ENCODE measurements at regions not wholly inside any gene's neighbourhood (a gene's known extent, or its start where the extent isn't known, plus 50 kb on each side); places are given as distances from the start of the nearest gene placed in this dataset.
"Not testable (repeated sequence)": the region's sequence is repeated elsewhere in the genome, so short reads cannot be mapped to it uniquely, and the experiment has no call there.

DNA sequence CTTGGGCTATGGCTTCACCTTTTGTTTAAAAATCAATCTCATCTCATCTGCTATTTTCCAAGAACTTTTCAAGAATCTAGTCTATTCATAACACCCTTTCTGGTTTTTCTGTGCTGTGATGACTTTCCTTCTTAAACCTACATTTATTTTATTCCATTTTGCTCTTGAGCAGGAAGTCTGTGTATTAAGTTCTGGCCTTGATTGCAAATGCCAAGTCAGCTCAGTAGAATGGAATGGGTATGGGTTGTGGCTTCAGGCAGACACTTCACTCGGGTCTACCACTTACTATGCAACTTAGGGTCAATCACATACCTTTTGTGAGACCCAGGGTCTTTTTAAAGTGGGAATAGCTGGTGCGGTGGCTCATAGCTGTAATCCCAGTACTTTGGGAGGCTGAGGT is 522.3 kb downstream of the TRIML1 start:
- TF ChIP-seq POLR2A (IDR thresholded peaks at IDR 0.05) = no peak
- TF ChIP-seq, protein P1, sequence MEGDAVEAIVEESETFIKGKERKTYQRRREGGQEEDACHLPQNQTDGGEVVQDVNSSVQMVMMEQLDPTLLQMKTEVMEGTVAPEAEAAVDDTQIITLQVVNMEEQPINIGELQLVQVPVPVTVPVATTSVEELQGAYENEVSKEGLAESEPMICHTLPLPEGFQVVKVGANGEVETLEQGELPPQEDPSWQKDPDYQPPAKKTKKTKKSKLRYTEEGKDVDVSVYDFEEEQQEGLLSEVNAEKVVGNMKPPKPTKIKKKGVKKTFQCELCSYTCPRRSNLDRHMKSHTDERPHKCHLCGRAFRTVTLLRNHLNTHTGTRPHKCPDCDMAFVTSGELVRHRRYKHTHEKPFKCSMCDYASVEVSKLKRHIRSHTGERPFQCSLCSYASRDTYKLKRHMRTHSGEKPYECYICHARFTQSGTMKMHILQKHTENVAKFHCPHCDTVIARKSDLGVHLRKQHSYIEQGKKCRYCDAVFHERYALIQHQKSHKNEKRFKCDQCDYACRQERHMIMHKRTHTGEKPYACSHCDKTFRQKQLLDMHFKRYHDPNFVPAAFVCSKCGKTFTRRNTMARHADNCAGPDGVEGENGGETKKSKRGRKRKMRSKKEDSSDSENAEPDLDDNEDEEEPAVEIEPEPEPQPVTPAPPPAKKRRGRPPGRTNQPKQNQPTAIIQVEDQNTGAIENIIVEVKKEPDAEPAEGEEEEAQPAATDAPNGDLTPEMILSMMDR (IDR thresholded peaks at IDR 0.05) = no peak
- TF ChIP-seq EP300 (IDR thresholded peaks at IDR 0.05) = no peak
- no peak for TF ChIP-seq POLR2AphosphoS5 (IDR thresholded peaks at IDR 0.05)
- DNase-seq (ENCODE audit: low spot score in 2 of 2) = no peak
- Histone ChIP-seq H3K27ac (no peak overlapping the region), H3K4me3 (no peak overlapping the region), H3K9me3 (no peaks in the 10 kb centered on the region), H3K36me3 (no peaks in the 10 kb centered on the region), H3K27me3 (no peaks in the 10 kb centered on the region), H3K4me1 (no peaks in the 10 kb centered on the region)
- 64% methylated on average over 2 of the region's 2 CpGs for WGBS

DNA sequence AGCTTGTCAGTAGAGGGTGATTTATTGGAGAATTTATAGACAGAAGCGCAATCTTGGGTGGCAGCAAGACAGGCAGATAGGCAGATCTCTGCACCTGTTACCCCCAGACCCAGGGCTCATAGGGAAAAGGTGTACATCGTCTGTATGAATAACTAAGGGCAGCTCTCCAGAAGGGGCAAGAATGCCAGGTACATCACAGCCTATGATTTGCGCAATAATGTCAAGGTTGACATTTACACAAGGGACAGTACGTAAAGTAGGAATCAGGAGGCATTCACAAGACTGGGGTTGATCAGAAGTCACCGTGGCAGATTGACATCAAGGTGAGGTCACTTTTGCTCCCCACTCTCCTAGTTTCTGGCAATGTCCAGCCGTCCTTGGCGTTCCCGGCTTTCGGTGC is 524.1 kb downstream of the TRIML1 start:
- no peaks in the 10 kb centered on the region for H3K36me3 ChIP-seq
- H3K9me3 ChIP-seq = peaks cover 2% of the 10 kb centered on the region
- H3K4me3 ChIP-seq = no peak overlapping the region
- no peaks in the 10 kb centered on the region for H3K27me3 ChIP-seq
- DNase-seq (ENCODE audit: low spot score in 2 of 2) = no peak
- WGBS = 87% methylated on average over 9 of the region's 9 CpGs
- TF ChIP-seq EP300 (IDR thresholded peaks at IDR 0.05) = no peak
- no peak for TF ChIP-seq POLR2AphosphoS5 (IDR thresholded peaks at IDR 0.05)
- TF ChIP-seq POLR2A (IDR thresholded peaks at IDR 0.05) = no peak
- TF ChIP-seq, protein P1 (IDR thresholded peaks at IDR 0.05) = no peak
- no peaks in the 10 kb centered on the region for H3K4me1 ChIP-seq
- H3K27ac ChIP-seq = no peak overlapping the region

DNA sequence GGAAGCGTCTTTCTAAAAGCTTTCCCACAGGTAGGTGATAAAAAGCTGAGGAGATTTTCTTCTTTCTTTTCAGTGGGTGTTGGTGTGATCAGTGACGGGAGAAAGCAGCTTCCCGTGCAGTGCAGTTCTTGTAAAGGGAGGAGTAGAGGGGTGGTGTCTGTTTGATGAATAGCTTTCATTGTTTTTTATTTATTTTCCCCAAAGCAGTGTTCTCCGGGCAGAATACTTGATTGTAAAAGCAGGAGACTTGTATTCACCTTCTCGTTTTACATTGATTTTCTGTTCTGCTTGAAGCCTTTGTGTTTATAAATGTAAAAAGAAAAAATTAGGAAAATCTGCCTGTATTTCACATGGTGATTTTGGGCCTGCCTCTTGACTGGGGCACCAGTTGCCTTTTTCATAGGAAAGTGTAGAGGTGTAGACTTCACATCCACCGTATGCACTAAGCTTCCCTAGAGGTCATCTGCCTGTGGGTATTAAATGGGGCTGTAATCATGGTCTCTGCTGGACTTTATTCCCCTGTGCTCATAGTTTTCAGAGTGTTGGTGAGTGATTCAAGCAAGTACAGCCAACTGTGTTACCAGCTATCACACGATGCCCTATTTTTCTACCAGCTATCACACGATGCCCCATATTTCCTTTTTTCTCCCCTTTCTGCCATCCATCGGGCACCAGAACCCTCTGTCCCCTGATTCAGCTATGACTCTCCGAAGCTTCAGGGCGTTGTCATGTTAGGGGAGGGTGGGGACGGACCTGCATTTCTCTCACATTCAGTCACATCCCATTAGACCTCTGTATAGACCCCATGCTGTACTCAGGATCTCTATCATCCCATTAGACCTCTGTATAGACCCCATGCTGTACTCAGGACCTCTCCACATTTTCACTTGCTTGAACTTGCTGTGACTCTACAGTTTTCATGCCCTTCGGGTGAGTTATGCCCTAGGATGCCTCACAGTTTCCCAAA is 526.5 kb downstream of the TRIML1 start:
- no peak for DNase-seq (ENCODE audit: low spot score in 2 of 2)
- no peak for TF ChIP-seq EP300 (IDR thresholded peaks at IDR 0.05)
- no peak for TF ChIP-seq POLR2AphosphoS5 (IDR thresholded peaks at IDR 0.05)
- TF ChIP-seq, protein P1 (IDR thresholded peaks at IDR 0.05) = no peak
- TF ChIP-seq POLR2A (IDR thresholded peaks at IDR 0.05) = no peak

DNA sequence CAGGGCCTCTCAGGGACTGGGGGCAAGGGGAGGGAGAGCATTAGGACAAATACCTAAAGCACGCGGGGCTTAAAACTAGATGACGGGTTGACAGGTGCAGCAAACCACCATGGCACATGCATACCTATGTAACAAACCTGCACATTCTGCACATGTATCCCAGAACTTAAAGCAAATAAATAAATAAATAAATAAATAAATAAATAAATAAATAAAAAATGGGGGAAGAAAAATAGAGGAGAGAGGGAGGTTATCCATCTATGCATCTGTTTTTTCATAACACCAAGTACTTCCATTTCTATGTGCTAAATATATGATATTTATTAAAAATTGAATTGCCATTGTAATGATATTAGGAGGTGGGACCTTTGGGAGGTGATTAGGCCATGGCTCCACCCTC is 539.5 kb downstream of the TRIML1 start:
- H3K36me3 ChIP-seq; H3K27me3 ChIP-seq; DNase-seq (ENCODE audit: low spot score in 2 of 2); H3K9me3 ChIP-seq; H3K4me3 ChIP-seq; H3K4me1 ChIP-seq; H3K27ac ChIP-seq: not testable (repeated sequence)
- WGBS = 98% methylated on average over 3 of the region's 3 CpGs

More for the DNA sequence above, 526.5 kb downstream of the TRIML1 start:
- Histone ChIP-seq H3K4me1 (no peaks in the 10 kb centered on the region), H3K36me3 (no peaks in the 10 kb centered on the region), H3K4me3 (no peak overlapping the region), H3K27ac (no peak overlapping the region), H3K27me3 (no peaks in the 10 kb centered on the region), H3K9me3 (peaks cover 8% of the 10 kb centered on the region)
- 38% methylated on average over 13 of the region's 13 CpGs for WGBS

DNA sequence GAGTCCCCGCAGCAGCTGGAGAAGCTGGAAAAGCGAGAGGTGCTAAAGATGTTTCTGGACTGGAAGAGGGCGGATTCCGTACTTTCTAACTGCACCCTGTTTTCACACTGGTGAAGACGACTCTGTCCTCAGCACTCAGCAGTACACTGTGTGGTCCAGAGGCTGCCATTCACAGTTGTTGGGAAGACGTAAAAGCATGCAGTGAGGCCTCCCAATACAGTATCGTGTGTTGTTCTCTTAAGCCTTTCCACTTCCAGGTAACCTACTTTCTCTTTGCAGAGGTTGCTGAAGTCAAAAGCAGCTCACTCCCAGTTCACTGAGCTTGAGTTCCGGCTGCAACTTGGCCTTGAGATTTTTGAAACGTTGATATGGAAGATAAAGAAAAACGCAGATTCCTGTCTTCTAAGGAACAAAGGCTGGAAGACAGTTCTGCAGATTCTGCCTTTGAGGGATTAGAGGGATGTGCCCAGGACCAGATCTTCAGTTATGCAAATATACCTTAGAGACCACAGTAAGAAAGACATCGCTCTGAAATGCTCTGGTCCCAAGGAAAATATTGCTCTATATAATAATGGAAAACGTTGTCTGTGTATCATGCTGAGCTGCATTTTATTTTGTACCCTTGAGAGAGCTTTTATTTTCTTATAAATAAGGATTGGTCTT is 540.9 kb downstream of the TRIML1 start:
- TF ChIP-seq EP300 (IDR thresholded peaks at IDR 0.05) = no peak
- TF ChIP-seq, protein P1 (IDR thresholded peaks at IDR 0.05) = no peak
- TF ChIP-seq POLR2A (IDR thresholded peaks at IDR 0.05) = no peak
- no peak for TF ChIP-seq POLR2AphosphoS5 (IDR thresholded peaks at IDR 0.05)
- Histone ChIP-seq H3K27ac (no peak overlapping the region), H3K4me1 (no peaks in the 10 kb centered on the region), H3K4me3 (no peak overlapping the region), H3K9me3 (no peaks in the 10 kb centered on the region), H3K27me3 (no peaks in the 10 kb centered on the region), H3K36me3 (no peaks in the 10 kb centered on the region)
- WGBS = 87% methylated on average over 12 of the region's 12 CpGs
- DNase-seq (ENCODE audit: low spot score in 2 of 2) = no peak
